ENCODE measurements at regions not wholly inside any gene's neighbourhood (a gene's known extent, or its start where the extent isn't known, plus 50 kb on each side); places are given as distances from the start of the nearest gene placed in this dataset.

DNA sequence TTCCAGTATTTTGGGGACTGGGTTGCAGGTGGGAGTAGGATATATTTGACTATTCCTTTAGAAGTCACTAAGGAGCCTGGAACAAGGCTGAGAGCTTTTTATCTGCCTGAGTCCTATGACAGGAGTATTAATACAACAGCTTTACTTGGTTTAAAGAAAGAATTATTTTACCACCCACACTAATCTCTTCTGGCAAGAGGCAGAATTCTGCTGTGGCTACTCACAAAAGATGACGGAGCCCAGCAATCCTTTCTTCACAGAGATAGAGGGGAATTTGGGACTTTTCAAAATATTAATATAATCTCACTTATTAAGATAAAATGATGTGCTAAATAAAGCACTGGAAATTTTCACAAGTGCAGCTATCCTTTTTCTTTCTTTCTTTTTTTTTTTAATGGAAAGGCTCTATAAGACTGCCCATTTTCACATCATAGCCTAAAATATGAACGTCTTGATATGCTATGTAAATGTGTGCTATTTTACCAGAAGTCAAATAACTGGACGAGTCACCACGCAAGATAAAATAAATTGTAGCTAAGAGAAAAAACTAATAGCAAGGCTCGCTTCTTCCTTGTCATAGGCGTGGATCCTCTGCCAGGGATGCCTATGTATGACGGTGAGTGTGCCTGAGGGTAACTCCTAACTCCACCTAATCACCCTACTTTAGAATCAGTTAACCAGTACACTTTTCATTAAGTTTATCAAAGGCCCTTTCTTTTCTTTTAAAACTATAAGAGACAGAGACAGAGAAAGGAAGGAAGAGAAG lies 76.3 kb downstream of the ZNF608 start:
- no peak overlapping the region for H3K4me3 Mint-ChIP-seq
- H3K36me3 Mint-ChIP-seq (ENCODE audit: low read depth) = no peaks in the 10 kb centered on the region
- no peaks in the 10 kb centered on the region for H3K9me3 Mint-ChIP-seq
- peaks cover 3% of the 10 kb centered on the region for H3K27me3 Mint-ChIP-seq
- H3K27ac Mint-ChIP-seq = no peak overlapping the region
- no peaks in the 10 kb centered on the region for H3K4me1 Mint-ChIP-seq (ENCODE audit: low read depth)

DNA sequence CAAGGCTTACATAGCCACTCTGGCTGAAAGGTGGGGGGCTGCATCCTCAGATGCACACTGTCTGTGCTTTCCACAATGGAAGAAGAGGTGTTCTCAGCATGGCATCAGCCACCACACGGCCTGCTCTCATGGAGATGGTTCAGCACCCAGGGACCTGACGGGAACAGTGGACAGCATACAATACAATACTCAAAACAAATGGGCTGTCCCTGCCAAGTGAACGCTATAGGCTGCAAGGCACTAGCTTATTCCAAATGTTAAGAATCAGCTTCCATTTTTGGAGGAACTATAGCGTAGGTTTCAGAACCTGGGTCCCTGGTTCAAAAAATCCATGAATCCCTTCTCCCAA lies 77.2 kb downstream of the ZNF608 start:
- Mint-ChIP-seq H3K27me3 (peaks cover 3% of the 10 kb centered on the region), H3K27ac (no peak overlapping the region), H3K4me3 (no peak overlapping the region), H3K36me3 (ENCODE audit: low read depth) (no peaks in the 10 kb centered on the region), H3K9me3 (no peaks in the 10 kb centered on the region), H3K4me1 (ENCODE audit: low read depth) (no peaks in the 10 kb centered on the region)

DNA sequence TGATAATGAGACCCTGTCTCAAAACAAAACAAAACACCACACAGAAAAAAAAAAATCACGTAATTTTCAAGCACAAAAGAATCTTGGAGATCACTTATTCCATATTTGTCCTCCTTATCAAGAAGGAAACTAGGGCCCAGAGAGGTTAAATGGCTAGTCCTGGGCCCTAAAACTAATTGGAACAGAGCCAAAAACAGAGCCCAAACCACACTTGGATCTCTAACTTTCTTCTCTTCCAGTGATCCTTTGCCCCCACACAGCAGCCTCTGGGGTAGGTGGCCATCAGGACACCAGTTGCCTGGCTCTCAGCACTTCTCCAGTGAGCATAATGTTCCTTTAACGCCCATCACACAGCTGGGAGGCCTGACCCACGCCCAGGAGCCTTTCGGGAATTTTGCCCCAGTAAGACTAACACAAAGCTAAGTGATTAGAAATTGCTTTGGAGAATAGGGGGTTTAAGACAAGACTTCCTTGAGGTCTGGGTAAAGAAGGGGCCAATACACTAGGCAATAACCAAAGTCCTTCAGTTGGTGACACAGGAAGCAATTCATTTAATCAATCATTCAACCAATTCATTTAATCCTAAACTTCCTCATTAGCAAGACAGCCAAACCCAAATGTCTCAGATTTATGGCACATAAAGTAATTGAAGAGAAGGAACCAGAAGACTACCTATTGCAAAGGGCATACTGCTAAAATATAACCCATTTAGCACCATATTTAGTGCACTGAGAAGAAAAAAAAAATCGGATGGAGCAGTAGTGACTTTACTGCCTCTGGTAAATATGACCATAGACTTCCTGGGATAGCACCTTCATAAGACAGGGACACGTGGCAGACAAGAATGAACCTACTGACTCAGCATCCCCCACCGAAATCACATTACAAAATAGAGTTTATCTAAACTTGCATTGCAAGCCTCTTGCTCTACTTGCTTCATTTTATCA lies 77.8 kb downstream of the ZNF608 start:
- no peaks in the 10 kb centered on the region for H3K4me1 Mint-ChIP-seq (ENCODE audit: low read depth)
- no peak overlapping the region for H3K27ac Mint-ChIP-seq
- H3K36me3 Mint-ChIP-seq (ENCODE audit: low read depth) = no peaks in the 10 kb centered on the region
- peaks cover 3% of the 10 kb centered on the region for H3K27me3 Mint-ChIP-seq
- H3K4me3 Mint-ChIP-seq = no peak overlapping the region
- H3K9me3 Mint-ChIP-seq = no peaks in the 10 kb centered on the region

DNA sequence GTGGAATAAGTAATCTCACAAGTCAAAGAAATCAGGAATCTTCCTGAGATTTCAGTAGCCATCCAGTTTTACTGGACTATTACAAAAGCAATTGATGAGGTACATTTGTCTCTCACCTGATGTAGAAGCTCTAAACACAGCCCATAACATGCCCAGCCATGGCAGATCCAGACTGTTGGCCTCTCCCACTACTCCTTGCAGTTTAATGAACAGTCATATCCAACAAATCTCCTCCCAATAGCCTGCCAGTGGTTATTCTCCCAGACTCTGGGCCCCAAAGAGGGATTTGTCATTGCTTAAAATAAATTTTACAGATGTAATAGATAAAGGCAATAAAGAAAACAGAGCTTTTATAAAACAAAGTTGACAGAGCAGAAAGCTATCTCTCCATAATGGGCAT lies 80.8 kb downstream of the ZNF608 start:
- H3K36me3 Mint-ChIP-seq (ENCODE audit: low read depth) = no peaks in the 10 kb centered on the region
- H3K4me3 Mint-ChIP-seq = no peak overlapping the region
- H3K9me3 Mint-ChIP-seq = no peaks in the 10 kb centered on the region
- no peaks in the 10 kb centered on the region for H3K4me1 Mint-ChIP-seq (ENCODE audit: low read depth)
- H3K27ac Mint-ChIP-seq = no peak overlapping the region
- peaks cover 3% of the 10 kb centered on the region for H3K27me3 Mint-ChIP-seq

DNA sequence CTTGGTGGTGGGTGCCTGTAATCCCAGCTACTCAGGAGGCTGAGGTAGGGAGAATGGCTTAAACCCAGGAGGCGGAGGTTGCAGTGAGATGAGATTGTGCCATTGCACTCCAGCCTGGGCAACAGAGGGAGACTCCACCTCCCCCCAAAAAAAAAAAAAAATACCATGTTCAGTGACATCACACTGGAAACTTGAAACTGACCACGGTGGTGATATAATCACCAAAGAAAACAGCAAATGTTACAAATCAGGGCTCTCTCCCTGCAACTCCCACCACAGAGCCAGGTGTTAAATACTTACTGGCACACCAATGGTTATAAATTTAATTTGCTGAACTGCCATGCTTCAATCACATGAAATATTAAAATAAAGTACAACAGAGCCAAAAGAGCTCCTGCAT lies 81.4 kb downstream of the ZNF608 start:
- no peaks in the 10 kb centered on the region for H3K9me3 Mint-ChIP-seq
- H3K27ac Mint-ChIP-seq = no peak overlapping the region
- peaks cover 3% of the 10 kb centered on the region for H3K27me3 Mint-ChIP-seq
- H3K4me1 Mint-ChIP-seq (ENCODE audit: low read depth) = no peaks in the 10 kb centered on the region
- H3K36me3 Mint-ChIP-seq (ENCODE audit: low read depth) = no peaks in the 10 kb centered on the region
- H3K4me3 Mint-ChIP-seq = no peak overlapping the region

DNA sequence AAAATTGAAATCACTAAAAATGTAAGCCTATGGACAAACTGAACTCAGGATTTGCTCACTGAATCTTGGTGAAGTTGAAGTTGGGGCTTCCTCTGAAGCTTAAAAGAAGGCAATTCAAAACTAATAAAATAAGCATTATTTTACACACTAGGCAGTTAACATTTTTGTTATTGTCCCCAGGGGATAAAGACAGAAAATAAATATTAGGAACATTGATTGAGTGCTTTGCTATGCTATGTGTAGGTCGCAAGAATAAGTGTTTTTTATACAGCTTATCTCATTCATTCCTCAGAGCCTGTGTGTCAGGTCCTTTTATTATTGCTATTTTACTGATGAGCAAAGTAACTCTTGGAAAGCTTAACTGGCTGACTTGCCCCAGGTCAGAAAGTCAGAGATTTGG lies 82.2 kb downstream of the ZNF608 start:
- Mint-ChIP-seq H3K9me3 (no peaks in the 10 kb centered on the region), H3K27ac (no peak overlapping the region), H3K4me3 (no peak overlapping the region), H3K4me1 (ENCODE audit: low read depth) (peaks cover under 1% of the 10 kb centered on the region), H3K27me3 (peaks cover 7% of the 10 kb centered on the region), H3K36me3 (ENCODE audit: low read depth) (no peaks in the 10 kb centered on the region)

DNA sequence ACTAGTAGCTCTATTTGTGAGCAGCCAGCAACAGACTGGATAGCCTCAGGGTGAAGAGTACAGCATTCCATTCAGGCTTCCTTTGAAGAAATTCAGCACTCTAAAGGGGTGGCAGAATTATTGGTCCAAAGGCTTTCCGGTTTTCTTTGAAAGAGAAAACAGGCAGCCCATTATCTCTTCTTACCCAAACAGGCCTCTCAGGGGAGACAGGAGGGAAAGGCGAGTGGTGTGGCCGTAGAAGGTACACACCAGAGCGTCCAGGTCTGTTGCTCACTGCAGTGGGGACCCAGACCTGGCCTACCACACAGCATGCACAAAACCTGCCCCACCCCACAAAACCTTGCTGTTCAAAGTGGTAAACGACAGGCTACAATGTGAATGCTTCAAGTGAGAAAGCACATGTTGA lies 83.3 kb downstream of the ZNF608 start:
- Mint-ChIP-seq H3K27me3 (peaks cover 11% of the 10 kb centered on the region), H3K27ac (no peak overlapping the region), H3K4me3 (no peak overlapping the region), H3K9me3 (no peaks in the 10 kb centered on the region), H3K4me1 (ENCODE audit: low read depth) (peaks cover 5% of the 10 kb centered on the region), H3K36me3 (ENCODE audit: low read depth) (no peaks in the 10 kb centered on the region)

DNA sequence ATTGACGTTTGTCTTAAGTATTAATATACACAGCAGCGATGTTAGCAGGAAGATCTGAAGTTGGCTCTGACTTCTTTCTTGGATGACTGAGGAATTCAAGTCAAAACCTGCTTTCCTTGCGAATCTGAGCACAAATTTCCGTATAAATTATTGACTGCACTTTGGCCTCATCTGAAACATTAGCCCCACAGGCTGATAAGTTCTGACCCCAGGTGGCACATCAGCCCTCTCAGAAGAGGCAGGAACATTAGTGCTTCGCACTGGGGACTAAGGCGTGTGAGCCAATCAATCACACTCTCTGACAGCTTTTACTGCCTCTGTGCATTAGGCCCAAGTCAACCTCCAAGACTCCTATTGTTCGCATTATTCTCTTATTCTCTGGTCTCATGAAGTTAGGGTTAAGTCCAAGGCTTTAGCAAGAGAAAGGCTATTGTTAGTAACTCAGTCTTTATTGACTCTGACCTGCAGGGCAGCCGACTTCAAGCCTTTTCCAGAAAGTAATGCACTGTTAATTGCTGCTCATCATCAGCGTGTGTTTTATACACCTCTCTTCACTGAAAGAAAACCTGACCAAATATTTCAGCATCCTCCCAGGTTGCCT lies 84.2 kb downstream of the ZNF608 start:
- Mint-ChIP-seq H3K27ac (no peak overlapping the region), H3K9me3 (no peaks in the 10 kb centered on the region), H3K4me1 (ENCODE audit: low read depth) (peaks cover 5% of the 10 kb centered on the region), H3K36me3 (ENCODE audit: low read depth) (no peaks in the 10 kb centered on the region), H3K4me3 (no peak overlapping the region), H3K27me3 (peaks cover 11% of the 10 kb centered on the region)

DNA sequence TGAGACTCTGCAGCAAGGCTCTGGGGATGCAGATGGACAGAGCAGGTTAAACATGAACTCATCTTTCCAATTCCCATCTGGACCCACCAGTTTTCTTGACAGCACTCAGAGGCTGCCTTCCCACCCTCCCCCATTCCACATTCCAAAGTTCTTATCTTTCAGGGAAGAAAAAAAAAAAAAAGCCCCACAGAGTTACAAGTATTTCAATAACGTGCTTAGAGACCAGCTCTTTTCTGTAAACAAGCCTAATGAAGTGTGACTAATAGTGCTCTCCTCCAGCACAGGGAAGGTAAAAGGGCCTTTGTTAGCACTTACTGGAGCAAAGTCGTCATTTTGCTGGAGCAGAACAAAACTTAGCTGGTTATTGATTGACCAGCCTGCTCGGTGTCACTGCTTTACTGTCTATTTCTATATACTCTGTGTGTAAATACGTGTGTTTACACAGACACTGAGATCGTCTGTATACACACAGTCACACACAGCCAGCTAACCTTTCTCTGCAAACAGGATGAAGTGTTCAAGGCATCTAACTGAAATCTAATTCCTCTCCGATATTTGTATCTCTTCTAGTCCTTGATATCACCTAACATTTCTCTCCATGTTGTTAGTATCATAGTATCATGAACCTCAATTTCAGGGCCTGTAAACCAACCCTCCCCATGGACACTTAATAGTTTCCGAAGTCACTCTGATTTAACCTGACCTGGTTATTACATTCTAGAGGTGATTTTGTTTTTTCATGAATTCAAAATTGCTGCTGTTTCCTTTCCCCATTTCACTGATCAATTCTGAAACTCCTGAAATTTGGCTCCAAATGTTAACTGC lies 84.9 kb downstream of the ZNF608 start:
- H3K27me3 Mint-ChIP-seq = peaks cover 11% of the 10 kb centered on the region

DNA sequence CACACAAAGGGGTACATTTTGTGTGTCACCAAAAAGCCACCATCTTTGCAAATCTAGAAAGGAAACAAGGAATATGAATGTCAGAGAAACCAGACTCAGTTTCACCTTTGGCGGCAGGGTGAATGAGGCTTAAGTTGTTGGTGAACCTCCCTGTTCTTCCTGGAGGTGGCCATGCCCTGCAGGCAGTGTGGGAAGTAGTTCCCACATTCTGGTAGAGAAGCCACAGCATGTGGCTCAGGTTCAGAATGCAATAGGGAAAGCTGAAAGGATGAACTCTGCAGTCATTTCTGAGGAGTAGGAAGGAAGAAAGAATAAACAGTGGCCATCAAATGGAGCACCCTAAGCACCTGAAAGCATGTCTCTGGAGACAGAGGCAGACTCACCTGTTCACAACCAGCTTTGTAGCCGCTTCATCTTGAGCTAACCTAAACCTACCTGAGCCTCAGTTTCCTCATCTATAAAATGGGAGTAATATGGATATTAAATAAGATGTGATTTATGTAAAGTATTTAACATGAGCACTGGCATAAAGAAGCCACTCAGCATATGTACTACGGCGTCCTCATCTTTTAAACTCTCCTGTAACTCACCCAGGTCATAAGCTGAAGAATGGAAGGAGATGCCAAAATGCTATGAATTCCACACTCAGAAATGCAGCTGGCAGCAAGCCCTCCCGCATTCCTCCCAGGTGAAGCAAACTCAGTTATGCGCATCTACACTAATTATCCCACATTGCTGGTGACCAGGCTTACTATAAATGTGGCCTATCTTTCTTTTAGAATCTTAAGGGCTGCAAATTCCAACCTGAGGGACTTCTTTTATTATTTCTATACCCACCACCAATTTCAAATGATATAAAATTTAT lies 86.0 kb downstream of the ZNF608 start:
- no peaks in the 10 kb centered on the region for H3K36me3 Mint-ChIP-seq (ENCODE audit: low read depth)
- H3K27ac Mint-ChIP-seq = no peak overlapping the region

More for the DNA sequence above, 84.9 kb downstream of the ZNF608 start:
- H3K9me3 Mint-ChIP-seq = no peaks in the 10 kb centered on the region
- H3K4me1 Mint-ChIP-seq (ENCODE audit: low read depth) = peaks cover 5% of the 10 kb centered on the region
- H3K36me3 Mint-ChIP-seq (ENCODE audit: low read depth) = no peaks in the 10 kb centered on the region
- H3K4me3 Mint-ChIP-seq = no peak overlapping the region
- no peak overlapping the region for H3K27ac Mint-ChIP-seq

DNA sequence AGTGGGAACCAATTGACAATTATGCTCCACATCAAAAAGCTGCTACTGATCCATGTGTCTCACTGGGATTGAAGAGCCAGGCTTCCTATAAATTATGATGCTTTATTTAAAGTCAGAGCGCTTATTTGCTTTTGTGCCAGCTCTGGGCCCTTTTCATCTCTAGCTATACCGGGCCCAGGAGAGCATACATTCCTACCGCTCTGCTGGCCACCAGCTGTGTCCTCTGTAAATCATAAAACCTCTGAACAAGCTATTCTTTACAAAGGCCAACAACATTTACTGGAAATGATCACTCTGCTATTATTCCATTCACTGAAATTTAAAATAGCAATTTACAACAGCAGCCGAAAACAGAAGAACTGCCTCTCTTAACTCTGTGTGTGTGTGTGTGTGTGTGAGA lies 86.6 kb downstream of the ZNF608 start:
- Mint-ChIP-seq H3K4me1 (ENCODE audit: low read depth) (peaks cover 5% of the 10 kb centered on the region), H3K4me3 (no peak overlapping the region), H3K27me3 (peaks cover 11% of the 10 kb centered on the region), H3K9me3 (no peaks in the 10 kb centered on the region), H3K27ac (no peak overlapping the region), H3K36me3 (ENCODE audit: low read depth) (no peaks in the 10 kb centered on the region)

More for the DNA sequence above, 86.0 kb downstream of the ZNF608 start:
- Mint-ChIP-seq H3K4me1 (ENCODE audit: low read depth) (peaks cover 5% of the 10 kb centered on the region), H3K4me3 (no peak overlapping the region), H3K27me3 (peaks cover 11% of the 10 kb centered on the region), H3K9me3 (no peaks in the 10 kb centered on the region)

DNA sequence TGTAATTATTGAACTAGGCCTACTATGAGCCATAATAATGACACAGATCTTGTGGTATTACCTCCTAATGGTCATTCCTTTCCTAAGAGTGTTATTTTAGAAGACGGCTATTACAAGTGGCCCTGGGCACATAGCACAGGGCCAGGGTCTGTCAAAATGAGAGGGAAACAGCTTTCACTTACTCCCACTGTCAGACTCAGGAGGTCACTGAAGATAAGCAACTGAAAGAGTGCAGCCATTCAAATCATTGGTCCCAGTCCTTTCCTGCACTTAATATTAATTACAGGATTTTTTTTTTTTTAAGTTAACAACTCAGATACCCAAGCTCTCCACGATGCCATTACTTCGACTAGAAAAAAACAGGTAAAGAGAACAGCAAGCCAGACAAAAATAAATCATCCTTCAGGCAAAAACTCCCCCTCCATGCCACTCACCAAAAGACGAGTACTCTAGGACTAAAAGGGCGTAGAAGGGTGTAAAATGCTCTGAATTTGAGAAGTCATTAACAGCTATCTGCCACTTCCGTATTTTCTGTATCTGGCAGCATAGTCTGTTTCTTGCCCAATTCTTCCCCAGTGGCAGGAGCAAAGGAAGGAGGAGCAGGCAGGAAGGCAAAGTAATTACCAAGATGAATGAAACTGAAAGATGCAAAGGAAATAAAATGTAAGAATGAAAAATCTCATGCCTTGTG lies 87.4 kb downstream of the ZNF608 start:
- Mint-ChIP-seq H3K4me1 (ENCODE audit: low read depth) (peaks cover 5% of the 10 kb centered on the region), H3K27ac (no peak overlapping the region), H3K27me3 (peaks cover 11% of the 10 kb centered on the region), H3K36me3 (ENCODE audit: low read depth) (no peaks in the 10 kb centered on the region), H3K4me3 (no peak overlapping the region), H3K9me3 (no peaks in the 10 kb centered on the region)

DNA sequence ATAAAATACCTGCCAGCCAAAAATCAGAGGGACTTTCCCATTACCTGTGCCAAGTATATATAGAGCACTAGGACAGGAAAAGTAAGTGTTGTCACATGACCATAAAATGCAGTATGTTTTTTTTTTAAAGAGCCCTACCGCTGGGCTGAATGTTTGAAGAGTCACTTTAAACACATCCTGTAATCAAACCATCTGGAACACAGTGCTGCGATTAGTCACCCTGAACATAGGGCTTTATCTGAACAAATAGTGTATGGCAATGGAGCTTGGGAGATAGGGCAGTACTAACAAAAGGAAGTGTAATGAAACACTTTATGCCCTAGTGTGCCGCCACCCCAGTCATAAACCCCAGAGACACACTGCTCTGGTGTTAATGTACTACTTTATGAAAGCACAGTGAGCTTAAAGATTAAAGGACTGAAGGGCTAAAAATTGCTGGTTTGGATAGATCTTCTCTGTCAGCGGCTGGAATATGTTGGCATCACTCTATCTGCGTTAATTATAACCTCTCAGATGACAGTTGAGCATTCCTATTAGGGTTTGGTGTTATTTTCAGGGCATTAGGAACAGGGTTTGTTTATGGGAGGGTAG lies 90.4 kb downstream of the ZNF608 start:
- Mint-ChIP-seq H3K36me3 (ENCODE audit: low read depth) (no peaks in the 10 kb centered on the region), H3K4me3 (no peak overlapping the region), H3K4me1 (ENCODE audit: low read depth) (peaks cover 12% of the 10 kb centered on the region), H3K27ac (no peak overlapping the region), H3K9me3 (no peaks in the 10 kb centered on the region), H3K27me3 (peaks cover 18% of the 10 kb centered on the region)

All from stimulated activated naive CD8-positive, alpha-beta T cell treated with anti-CD3 and anti-CD28 coated beads, Interleukin-15, Interleukin-2, amounts not matched to agents 100 ng/mL and 50 ng/mL, for 24 hours (primary cell).